Panc1 (cell line): ENCODE measurements at regions not wholly inside any gene's neighbourhood (a gene's known extent, or its start where the extent isn't known, plus 50 kb on each side); places are given as distances from the start of the nearest gene placed in this dataset.

Experiments used
- CTCF ChIP-seq: fragments of 450-650 bp; IDR thresholded peaks from 2 replicates; pipeline ENCODE4 v1.5.1; 2017; ENCODE audit warnings: mild to moderate bottlenecking
- POLR2AphosphoS5 ChIP-seq: IDR thresholded peaks from 2 replicates; pipeline ENCODE4 v1.6.1; 2012; ENCODE audit warnings: mild to moderate bottlenecking, low read depth, low read length, moderate library complexity
- REST ChIP-seq, 2 experiments: IDR thresholded peaks; 2 replicates each; pipeline ENCODE4 v1.6.1; 2011 to 2012; ENCODE audit warnings: low read depth in 2 of 2, control low read depth in 1 of 2, low read length in 1 of 2, mild to moderate bottlenecking in 1 of 2, moderate library complexity in 1 of 2; ENCODE audit not compliant: insufficient read depth in 1 of 2
- SIN3A ChIP-seq: IDR thresholded peaks from 2 replicates; pipeline ENCODE4 v1.6.1; 2012; ENCODE audit warnings: low read depth, mild to moderate bottlenecking, low read length, moderate library complexity, borderline replicate concordance; ENCODE audit not compliant: insufficient read depth

- TF ChIP-seq CTCF (no peak), POLR2AphosphoS5 (no peak), REST (IDR thresholded peaks at IDR 0.05; ENCODE audit: insufficient read depth in 1 of 2, low read depth in 2 of 2, low read length in 1 of 2) (no peak), SIN3A (no peak)
Observed at GRCh38 chr6:85945459-85946185, 302.9 kb upstream of the SYNCRIP start.
